Stimulated activated CD8-positive, alpha-beta memory T cell treated with anti-CD3 and anti-CD28 coated beads, Interleukin-15, amount 100 ng/mL, for 24 hours (primary cell): ENCODE measurements at regions not wholly inside any gene's neighbourhood (a gene's known extent, or its start where the extent isn't known, plus 50 kb on each side); places are given as distances from the start of the nearest gene placed in this dataset.

Source experiments
- DNase-seq: peaks from one replicate; pipeline ENCODE4 v3.0.0-alpha.2; 2020; ENCODE audit warnings: low read depth

GRCh38 chr6:119603501-119603900, 253.9 kb upstream of the MAN1A1 start:
- no peak for DNase-seq

- no peak for DNase-seq
Observed at GRCh38 chr6:119602215-119603178, 252.9 kb upstream of the MAN1A1 start.

GRCh38 chr6:119598883-119599282, 249.3 kb upstream of the MAN1A1 start:
- DNase-seq, result no peak

- DNase-seq, result no peak
Observed at GRCh38 chr6:119594907-119595306, 245.3 kb upstream of the MAN1A1 start.

- no peak for DNase-seq
Observed at GRCh38 chr6:119591235-119591634, 241.7 kb upstream of the MAN1A1 start.

GRCh38 chr6:119590066-119590465, 240.5 kb upstream of the MAN1A1 start:
- DNase-seq, result no peak

- DNase-seq, result no peak
Observed at GRCh38 chr6:119587537-119587936, 238.0 kb upstream of the MAN1A1 start.

GRCh38 chr6:119586250-119586882, 236.8 kb upstream of the MAN1A1 start:
- DNase-seq, result no peak

GRCh38 chr6:119584088-119584487, 234.5 kb upstream of the MAN1A1 start:
- no peak for DNase-seq

GRCh38 chr6:119581220-119581619, 231.7 kb upstream of the MAN1A1 start:
- no peak for DNase-seq

- DNase-seq, result no peak
Observed at GRCh38 chr6:119575721-119576120, 226.2 kb upstream of the MAN1A1 start.

- no peak for DNase-seq
Observed at GRCh38 chr6:119568580-119568979, 219.0 kb upstream of the MAN1A1 start.

GRCh38 chr6:119566546-119567260, 217.1 kb upstream of the MAN1A1 start:
- no peak for DNase-seq

GRCh38 chr6:119565893-119566292, 216.3 kb upstream of the MAN1A1 start:
- no peak for DNase-seq

GRCh38 chr6:119562168-119562567, 212.6 kb upstream of the MAN1A1 start:
- no peak for DNase-seq

- DNase-seq, result no peak
Observed at GRCh38 chr6:119559586-119559985, 210.0 kb upstream of the MAN1A1 start.

GRCh38 chr6:119557239-119557638, 207.7 kb upstream of the MAN1A1 start:
- no peak for DNase-seq

- no peak for DNase-seq
Observed at GRCh38 chr6:119552021-119552420, 202.5 kb upstream of the MAN1A1 start.

GRCh38 chr6:119547024-119547423, 197.5 kb upstream of the MAN1A1 start:
- DNase-seq, result no peak

- no peak for DNase-seq
Observed at GRCh38 chr6:119545245-119545644, 195.7 kb upstream of the MAN1A1 start.

- no peak for DNase-seq
Observed at GRCh38 chr6:119544325-119545175, 195.0 kb upstream of the MAN1A1 start.

- no peak for DNase-seq
Observed at GRCh38 chr6:119543332-119543731, 193.8 kb upstream of the MAN1A1 start.
